CD4-positive, CD25-positive, alpha-beta regulatory T cell (primary cell): ENCODE measurements at regions not wholly inside any gene's neighbourhood (a gene's known extent, or its start where the extent isn't known, plus 50 kb on each side); places are given as distances from the start of the nearest gene placed in this dataset.

Experiments used
- ATAC-seq, 2 donors: fragments of 150-1000 bp; cut with Tn5 transposase; one replicate each; pipeline ENCODE4 v1.10.0; 2021; ENCODE audit warnings: low read depth in 2 of 2, moderate number of reproducible peaks in 2 of 2, moderate library complexity in 1 of 2
- DNase-seq, 3 donors: peaks; one replicate each; pipeline versions ENCODE4 v3.0.0 to v3.0.0-alpha.2; 2012 to 2022; ENCODE audit warnings: mixed read lengths in 1 of 3
- H3K27ac ChIP-seq: one replicate; pipeline ENCODE4 v1.7.0; 2013; ENCODE audit warnings: mild to moderate bottlenecking, low read length; ENCODE audit not compliant: insufficient read depth, poor library complexity, severe bottlenecking
- H3K27me3 ChIP-seq: one replicate; pipeline ENCODE4 v1.7.0; 2013; ENCODE audit warnings: low read length; ENCODE audit not compliant: control insufficient read depth, insufficient read depth
- H3K36me3 ChIP-seq: one replicate; pipeline ENCODE4 v1.7.0; 2013; ENCODE audit warnings: mild to moderate bottlenecking, low read length, moderate library complexity; ENCODE audit not compliant: control insufficient read depth, insufficient read depth
- H3K4me1 ChIP-seq: 2 replicates; pipeline ENCODE4 v1.7.0; 2013; ENCODE audit warnings: mild to moderate bottlenecking, low read length; ENCODE audit not compliant: insufficient read depth, control insufficient read depth, poor library complexity, severe bottlenecking
- H3K4me3 ChIP-seq: one replicate; pipeline ENCODE4 v1.7.0; 2013; ENCODE audit warnings: low read depth, mild to moderate bottlenecking, low read length, moderate library complexity
- H3K9me3 ChIP-seq, 2 experiments: 1 replicate in 1 of 2; 2 replicates in 1 of 2; pipeline ENCODE4 v1.7.0; 2013; ENCODE audit warnings: low read length in 2 of 2, mild to moderate bottlenecking in 1 of 2, moderate library complexity in 1 of 2; ENCODE audit not compliant: control insufficient read depth in 2 of 2
- H3K27ac Mint-ChIP-seq, 3 donors: one replicate each; pipeline ENCODE4 v1.8.0; 2020 to 2022; ENCODE audit warnings: mild to moderate bottlenecking in 3 of 3, mixed read lengths in 3 of 3, moderate library complexity in 2 of 3
- H3K27me3 Mint-ChIP-seq: one replicate; pipeline ENCODE4 v1.8.0; 2022; ENCODE audit warnings: mild to moderate bottlenecking, mixed read lengths
- H3K36me3 Mint-ChIP-seq: one replicate; pipeline ENCODE4 v1.8.0; 2020; ENCODE audit warnings: mixed read lengths
- H3K4me1 Mint-ChIP-seq, 4 donors: one replicate each; pipeline ENCODE4 v1.8.0; 2020 to 2022; ENCODE audit warnings: mixed read lengths in 4 of 4, mild to moderate bottlenecking in 1 of 4
- H3K4me3 Mint-ChIP-seq, 4 donors: one replicate each; pipeline ENCODE4 v1.8.0; 2020 to 2022; ENCODE audit warnings: mild to moderate bottlenecking in 4 of 4, mixed read lengths in 4 of 4, moderate library complexity in 3 of 4
- H3K9me3 Mint-ChIP-seq, 7 donors: one replicate each; pipeline ENCODE4 v1.8.0; 2020 to 2022; ENCODE audit warnings: mixed read lengths in 7 of 7, mild to moderate bottlenecking in 3 of 7, moderate library complexity in 2 of 7

DNA sequence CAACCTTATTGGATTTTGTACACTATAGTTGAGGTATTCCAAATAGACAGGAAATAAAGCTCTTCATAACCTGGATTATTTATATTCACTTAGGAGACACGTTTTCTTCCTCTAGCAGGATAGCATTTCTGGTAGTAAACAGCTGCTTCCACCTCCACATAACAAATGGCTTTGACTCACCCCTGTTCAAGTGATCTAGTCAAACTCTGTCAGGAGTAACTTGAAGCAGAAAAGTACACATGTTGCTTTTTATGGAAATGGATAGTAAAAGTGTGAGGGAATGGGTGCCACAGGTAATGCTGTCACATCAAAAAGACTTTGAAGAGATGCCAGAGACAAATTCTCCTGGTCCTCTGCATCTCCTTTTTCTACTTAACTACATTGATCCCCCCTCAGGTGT lies 258.7 kb upstream of the SLC7A11 start:
- Mint-ChIP-seq H3K27ac (no peak overlapping the region), H3K9me3 (peaks cover 0 to 22% (median 6%) of the 10 kb centered on the region in 7 donors), H3K4me1 (no peaks in the 10 kb centered on the region), H3K27me3 (no peaks in the 10 kb centered on the region), H3K4me3 (no peak overlapping the region), H3K36me3 (no peaks in the 10 kb centered on the region)
- DNase-seq (no peak), ATAC-seq (no peak)
- H3K4me3 ChIP-seq, result no peak overlapping the region
- no peak overlapping the region for H3K27ac ChIP-seq
- H3K27me3 ChIP-seq, result no peaks in the 10 kb centered on the region
- H3K4me1 ChIP-seq, result no peaks in the 10 kb centered on the region
- H3K36me3 ChIP-seq, result no peaks in the 10 kb centered on the region
- no peaks in the 10 kb centered on the region for H3K9me3 ChIP-seq

DNA sequence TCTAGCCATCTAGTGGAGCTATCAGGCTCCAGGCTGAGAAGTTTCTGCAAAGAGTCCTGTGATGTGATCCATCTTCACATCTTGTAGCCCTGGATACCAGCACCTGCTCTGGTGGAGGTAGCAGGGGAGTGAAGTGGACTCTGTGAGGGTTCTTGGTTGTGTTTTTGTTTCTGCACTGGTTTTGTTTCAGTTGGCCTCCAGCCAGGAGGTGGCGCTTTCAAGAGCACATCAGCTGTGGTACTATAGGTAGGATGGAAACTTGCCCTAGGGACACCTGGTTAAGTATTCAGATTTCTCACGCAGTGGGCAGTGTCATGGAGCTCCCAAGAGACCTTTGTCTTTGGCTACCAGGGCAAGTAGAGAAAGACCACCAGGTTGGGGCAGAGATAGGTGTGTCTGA lies 257.5 kb upstream of the SLC7A11 start:
- peaks cover 2 to 22% (median 5%) of the 10 kb centered on the region in 7 donors for H3K9me3 Mint-ChIP-seq
- H3K4me3 Mint-ChIP-seq, result no peak overlapping the region
- Histone ChIP-seq H3K36me3 (no peaks in the 10 kb centered on the region), H3K4me1 (no peaks in the 10 kb centered on the region), H3K9me3 (no peaks in the 10 kb centered on the region), H3K27me3 (no peaks in the 10 kb centered on the region), H3K4me3 (no peak overlapping the region), H3K27ac (no peak overlapping the region)
- ATAC-seq (no peak), DNase-seq (no peak)
- no peaks in the 10 kb centered on the region for H3K27me3 Mint-ChIP-seq
- no peak overlapping the region for H3K27ac Mint-ChIP-seq
- no peaks in the 10 kb centered on the region for H3K36me3 Mint-ChIP-seq
- no peaks in the 10 kb centered on the region for H3K4me1 Mint-ChIP-seq

DNA sequence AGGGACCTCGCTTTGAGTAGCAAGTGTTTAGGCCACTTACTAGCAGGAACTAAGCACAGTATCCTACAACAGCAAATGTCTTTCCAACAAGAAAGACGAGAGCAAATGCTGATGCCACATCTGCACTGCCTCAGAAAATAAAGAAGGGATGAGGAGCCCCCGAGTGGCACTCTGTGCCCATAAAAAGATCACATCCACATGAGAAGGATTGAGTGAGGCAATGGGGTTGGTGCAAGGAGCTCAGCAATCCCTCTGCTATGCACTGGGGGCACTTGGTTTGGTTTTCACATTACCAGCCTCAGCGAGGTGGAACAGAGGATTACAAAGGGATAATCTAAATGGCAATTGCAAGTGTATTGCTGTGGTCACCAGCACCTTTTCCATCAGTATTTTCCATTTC lies 252.8 kb upstream of the SLC7A11 start:
- Histone ChIP-seq H3K4me1 (no peaks in the 10 kb centered on the region), H3K9me3 (no peaks in the 10 kb centered on the region), H3K27me3 (no peaks in the 10 kb centered on the region), H3K27ac (no peak overlapping the region), H3K36me3 (no peaks in the 10 kb centered on the region), H3K4me3 (no peak overlapping the region)
- no peaks in the 10 kb centered on the region for H3K27me3 Mint-ChIP-seq
- no peaks in the 10 kb centered on the region for H3K4me1 Mint-ChIP-seq
- H3K36me3 Mint-ChIP-seq, result no peaks in the 10 kb centered on the region
- no peak overlapping the region for H3K4me3 Mint-ChIP-seq
- DNase-seq, result no peak
- no peak overlapping the region for H3K27ac Mint-ChIP-seq
- ATAC-seq, result no peak
- peaks cover 2 to 12% (median 6%) of the 10 kb centered on the region in 7 donors for H3K9me3 Mint-ChIP-seq

DNA sequence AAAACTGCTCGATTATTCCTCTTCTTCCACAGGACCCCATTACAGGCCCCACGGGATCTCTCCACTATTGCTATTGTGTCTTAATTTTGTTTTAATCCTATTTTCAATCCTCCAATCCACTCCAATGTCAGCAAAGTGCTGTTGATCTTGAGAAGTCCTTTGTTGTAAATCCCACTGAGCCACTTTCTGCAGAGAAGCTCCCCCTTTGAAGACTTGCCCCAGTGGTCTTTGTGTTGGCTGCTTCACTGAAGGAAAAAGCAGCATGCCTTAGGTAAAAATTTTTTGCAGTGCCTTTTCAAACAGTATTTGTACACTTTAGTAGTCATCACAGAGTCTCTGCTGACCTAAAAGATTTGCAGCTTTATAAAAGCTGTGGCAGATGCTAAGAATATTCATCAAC lies 252.0 kb upstream of the SLC7A11 start:
- H3K4me1 Mint-ChIP-seq, result no peaks in the 10 kb centered on the region
- H3K4me3 Mint-ChIP-seq, result no peak overlapping the region
- H3K36me3 Mint-ChIP-seq, result no peaks in the 10 kb centered on the region
- no peaks in the 10 kb centered on the region for H3K4me1 ChIP-seq
- no peak overlapping the region for H3K27ac ChIP-seq
- ATAC-seq, result no peak
- no peaks in the 10 kb centered on the region for H3K36me3 ChIP-seq
- no peak for DNase-seq
- no peaks in the 10 kb centered on the region for H3K9me3 ChIP-seq
- H3K9me3 Mint-ChIP-seq, result peaks cover 2 to 8% (median 4%) of the 10 kb centered on the region in 7 donors
- H3K4me3 ChIP-seq, result no peak overlapping the region
- no peak overlapping the region for H3K27ac Mint-ChIP-seq
- no peaks in the 10 kb centered on the region for H3K27me3 ChIP-seq
- H3K27me3 Mint-ChIP-seq, result no peaks in the 10 kb centered on the region

DNA sequence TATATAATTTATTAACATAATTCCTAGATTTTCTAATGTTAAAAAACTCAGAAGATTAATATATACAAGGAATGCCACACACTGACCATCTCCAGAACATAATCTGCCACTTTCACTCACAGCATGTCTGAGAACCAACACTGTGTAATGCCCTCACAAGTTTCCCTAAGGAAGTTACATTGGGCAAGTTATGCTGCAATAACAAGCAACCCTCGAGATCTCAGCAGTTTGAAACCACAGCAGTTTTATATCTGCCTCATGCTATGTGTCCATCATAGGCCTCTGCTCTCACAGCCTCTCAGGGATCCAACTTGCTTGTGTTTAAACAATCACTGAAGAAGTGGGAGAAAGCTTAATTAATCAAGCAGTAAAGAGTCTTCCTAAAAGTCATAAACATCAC lies 250.0 kb upstream of the SLC7A11 start:
- no peaks in the 10 kb centered on the region for H3K4me1 Mint-ChIP-seq
- H3K36me3 Mint-ChIP-seq, result no peaks in the 10 kb centered on the region
- H3K36me3 ChIP-seq, result no peaks in the 10 kb centered on the region
- no peaks in the 10 kb centered on the region for H3K27me3 Mint-ChIP-seq
- no peak for ATAC-seq
- H3K27ac ChIP-seq, result no peak overlapping the region
- no peak overlapping the region for H3K4me3 Mint-ChIP-seq
- no peaks in the 10 kb centered on the region for H3K4me1 ChIP-seq
- H3K9me3 ChIP-seq, result no peaks in the 10 kb centered on the region
- H3K4me3 ChIP-seq, result no peak overlapping the region
- H3K27ac Mint-ChIP-seq, result no peak overlapping the region
- H3K9me3 Mint-ChIP-seq, result peaks cover 0 to 8% (median under 1%) of the 10 kb centered on the region in 7 donors
- H3K27me3 ChIP-seq, result no peaks in the 10 kb centered on the region
- no peak for DNase-seq

DNA sequence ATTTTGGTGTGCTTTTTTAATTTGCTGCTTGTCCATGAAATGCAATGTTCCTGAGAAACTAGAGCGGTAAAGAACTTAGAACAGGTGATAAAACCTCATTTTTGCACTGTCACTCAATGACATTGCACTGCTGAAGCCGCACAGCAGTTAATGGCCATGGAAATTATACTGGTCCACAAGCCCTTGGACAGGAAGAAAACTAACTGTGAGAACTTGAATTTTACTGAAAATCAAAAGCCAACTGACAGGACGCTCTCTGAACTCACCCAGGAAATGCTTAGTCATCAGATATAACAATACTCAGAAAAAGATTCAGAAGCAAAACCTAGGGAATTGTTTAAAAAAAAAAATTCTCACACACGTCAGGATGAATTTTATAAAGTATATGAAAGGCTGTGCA lies 246.4 kb upstream of the SLC7A11 start:
- Mint-ChIP-seq H3K4me1 (no peaks in the 10 kb centered on the region), H3K36me3 (no peaks in the 10 kb centered on the region), H3K4me3 (no peak overlapping the region), H3K27me3 (no peaks in the 10 kb centered on the region), H3K27ac (no peak overlapping the region), H3K9me3 (peaks cover 0 to 3% (median 0%) of the 10 kb centered on the region in 7 donors)
- Histone ChIP-seq H3K36me3 (no peaks in the 10 kb centered on the region), H3K9me3 (no peaks in the 10 kb centered on the region), H3K4me1 (no peaks in the 10 kb centered on the region), H3K4me3 (no peak overlapping the region), H3K27ac (no peak overlapping the region), H3K27me3 (no peaks in the 10 kb centered on the region)
- DNase-seq (no peak), ATAC-seq (no peak)

DNA sequence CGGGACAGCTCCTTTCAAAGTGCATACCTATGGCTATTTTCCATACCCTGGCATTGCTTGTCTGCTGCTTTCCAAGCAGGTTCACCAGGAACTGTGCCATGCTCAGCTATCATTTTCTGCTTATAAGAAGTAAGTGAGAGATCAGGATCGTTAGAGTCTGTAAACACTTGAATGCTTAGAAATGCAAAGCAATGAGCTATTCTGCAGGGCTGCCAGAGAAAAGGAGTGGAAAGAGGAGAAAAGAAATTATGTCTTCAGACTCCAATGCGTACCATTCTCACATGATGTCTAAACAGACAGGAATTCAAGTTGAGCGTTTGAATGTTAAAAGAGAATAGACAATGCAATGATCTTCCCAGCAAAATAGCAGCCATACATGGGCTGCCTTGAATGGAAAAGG lies 245.5 kb upstream of the SLC7A11 start:
- no peak overlapping the region for H3K4me3 Mint-ChIP-seq
- no peak overlapping the region for H3K27ac Mint-ChIP-seq
- H3K9me3 Mint-ChIP-seq, result peaks cover 0 to 5% (median under 1%) of the 10 kb centered on the region in 7 donors
- H3K9me3 ChIP-seq, result no peaks in the 10 kb centered on the region
- no peak overlapping the region for H3K4me3 ChIP-seq
- H3K27ac ChIP-seq, result no peak overlapping the region
- H3K36me3 Mint-ChIP-seq, result no peaks in the 10 kb centered on the region
- no peaks in the 10 kb centered on the region for H3K4me1 Mint-ChIP-seq
- no peaks in the 10 kb centered on the region for H3K36me3 ChIP-seq
- ATAC-seq (no peak), DNase-seq (no peak)
- no peaks in the 10 kb centered on the region for H3K4me1 ChIP-seq
- H3K27me3 ChIP-seq, result no peaks in the 10 kb centered on the region
- no peaks in the 10 kb centered on the region for H3K27me3 Mint-ChIP-seq

DNA sequence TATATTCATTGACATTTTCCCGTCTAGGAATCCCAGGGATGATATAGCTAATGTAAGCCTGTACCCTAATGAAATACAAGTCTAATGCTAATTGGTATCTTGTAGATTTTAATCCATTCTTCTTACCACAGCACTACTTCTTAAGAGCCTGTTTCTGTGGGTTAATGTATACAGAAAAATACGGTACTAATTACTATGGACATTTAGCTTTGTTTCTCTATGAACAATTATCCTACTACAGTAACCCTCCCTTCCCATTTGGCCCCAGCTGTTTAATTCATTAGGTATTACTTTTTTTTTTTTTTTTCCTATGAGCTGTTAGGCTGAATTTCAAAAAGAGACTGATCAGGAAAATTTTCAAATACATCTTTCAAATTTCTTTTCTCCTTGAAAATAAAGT lies 245.1 kb upstream of the SLC7A11 start:
- no peak for ATAC-seq
- no peak for DNase-seq
- no peak overlapping the region for H3K27ac Mint-ChIP-seq

More for the DNA sequence above, 245.1 kb upstream of the SLC7A11 start:
- no peak overlapping the region for H3K4me3 Mint-ChIP-seq
- peaks cover 0 to 5% (median 2%) of the 10 kb centered on the region in 7 donors for H3K9me3 Mint-ChIP-seq
- H3K36me3 Mint-ChIP-seq, result no peaks in the 10 kb centered on the region
- H3K9me3 ChIP-seq, result no peaks in the 10 kb centered on the region
- H3K27ac ChIP-seq, result no peak overlapping the region
- H3K4me1 ChIP-seq, result no peaks in the 10 kb centered on the region
- H3K36me3 ChIP-seq, result no peaks in the 10 kb centered on the region
- no peak overlapping the region for H3K4me3 ChIP-seq
- no peaks in the 10 kb centered on the region for H3K4me1 Mint-ChIP-seq
- no peaks in the 10 kb centered on the region for H3K27me3 Mint-ChIP-seq
- no peaks in the 10 kb centered on the region for H3K27me3 ChIP-seq
